OCI-LY7 (cell line): ENCODE measurements at regions not wholly inside any gene's neighbourhood (a gene's known extent, or its start where the extent isn't known, plus 50 kb on each side); places are given as distances from the start of the nearest gene placed in this dataset.

Source experiments
- BruUV-seq: library from RNA; stranded (reverse); fragments of 400-500 nt; replicated peaks from 2 replicates; lab custom pipeline; 2021; lab: Mats Ljungman, UMichigan
- CTCF ChIA-PET: fragments of 300-600 bp; sonication (Branson Sonifier 250); formaldehyde crosslinking; loops from one replicate; lab custom pipeline; 2022; ENCODE audit warnings: antibody characterized with exemption; ENCODE audit not compliant: unreplicated experiment; lab: Charles Lee
- POLR2A ChIA-PET: fragments of 300-600 bp; sonication (Branson Sonifier 250); formaldehyde crosslinking; loops from one replicate; lab custom pipeline; 2022; ENCODE audit warnings: antibody characterized with exemption; lab: Charles Lee
- DNase-seq: peaks from one replicate; pipeline ENCODE4 v3.0.0-alpha.2; 2015; ENCODE audit warnings: low spot score
- H2AFZ ChIP-seq: fragments of 200-600 bp; sonication (generic), shearing (Covaris generic); 2 replicates; pipeline ENCODE4 v1.6.1; 2014; ENCODE audit warnings: mild to moderate bottlenecking, antibody characterized with exemption, low read length, moderate library complexity
- H3K27ac ChIP-seq: fragments of 200-600 bp; sonication (generic); 2 replicates; pipeline ENCODE4 v1.5.1; 2014; ENCODE audit warnings: mixed run types, low read depth, mild to moderate bottlenecking, moderate library complexity, low read length, inconsistent platforms; ENCODE audit not compliant: poor library complexity, severe bottlenecking
- H3K36me3 ChIP-seq: fragments of 200-600 bp; sonication (generic); 2 replicates; pipeline ENCODE4 v1.6.1; 2014; ENCODE audit warnings: mild to moderate bottlenecking, antibody characterized with exemption, low read length, moderate library complexity, mixed read lengths; ENCODE audit not compliant: insufficient read depth
- H3K4me1 ChIP-seq: fragments of 200-600 bp; sonication (generic); 2 replicates; pipeline ENCODE4 v1.5.1; 2014; ENCODE audit warnings: mild to moderate bottlenecking, low read length; ENCODE audit not compliant: insufficient read depth, poor library complexity, severe bottlenecking
- H3K4me2 ChIP-seq: fragments of 200-600 bp; sonication (generic); 2 replicates; pipeline ENCODE4 v1.6.1; 2014; ENCODE audit warnings: mild to moderate bottlenecking, low read length
- H3K4me3 ChIP-seq: fragments of 200-600 bp; sonication (generic); 2 replicates; pipeline ENCODE4 v1.5.1; 2014; ENCODE audit warnings: mild to moderate bottlenecking, low read depth, low read length; ENCODE audit not compliant: poor library complexity, severe bottlenecking
- H3K79me2 ChIP-seq: fragments of 200-600 bp; sonication (generic); 2 replicates; pipeline ENCODE4 v1.6.1; 2016; ENCODE audit warnings: low read depth, mild to moderate bottlenecking, low read length, moderate library complexity, mixed read lengths; ENCODE audit not compliant: insufficient read depth
- H3K9me2 ChIP-seq: fragments of 200-600 bp; sonication (generic); 2 replicates; pipeline ENCODE4 v1.6.1; 2016; ENCODE audit warnings: mild to moderate bottlenecking, low read length, mixed read lengths; ENCODE audit not compliant: insufficient read depth
- H3K9me3 ChIP-seq: fragments of 200-600 bp; sonication (generic); 2 replicates; pipeline ENCODE4 v1.6.1; 2014; ENCODE audit warnings: mild to moderate bottlenecking, mixed run types, low read length, mixed read lengths
- H4K20me1 ChIP-seq: fragments of 200-600 bp; sonication (generic); 2 replicates; pipeline ENCODE4 v1.6.1; 2014; ENCODE audit warnings: mild to moderate bottlenecking, antibody characterized with exemption, low read length, moderate library complexity, mixed read lengths; ENCODE audit not compliant: insufficient read depth
- EZH2phosphoT487 ChIP-seq: fragments of 200-600 bp; sonication (generic); IDR thresholded peaks from 2 replicates; pipeline ENCODE4 v1.6.1; 2018; ENCODE audit warnings: low read depth, borderline replicate concordance, mild to moderate bottlenecking, mixed run types, antibody characterized with exemption, low read length, moderate library complexity, mixed read lengths
- intact Hi-C: fragments of 100-400 bp; cut with micrococcal nuclease; formaldehyde crosslinking; loops from one replicate; pipeline ENCODE4 v1.10.0; 2022; ENCODE audit not compliant: unreplicated experiment
- TF ChIP-seq, protein P1 (sequence below): fragments of 200-600 bp; sonication (generic); conservative IDR thresholded peaks from 2 replicates; pipeline ENCODE4 v1.5.1; 2014; ENCODE audit warnings: mild to moderate bottlenecking, antibody characterized with exemption, low read length, moderate library complexity, mixed read lengths

DNA sequence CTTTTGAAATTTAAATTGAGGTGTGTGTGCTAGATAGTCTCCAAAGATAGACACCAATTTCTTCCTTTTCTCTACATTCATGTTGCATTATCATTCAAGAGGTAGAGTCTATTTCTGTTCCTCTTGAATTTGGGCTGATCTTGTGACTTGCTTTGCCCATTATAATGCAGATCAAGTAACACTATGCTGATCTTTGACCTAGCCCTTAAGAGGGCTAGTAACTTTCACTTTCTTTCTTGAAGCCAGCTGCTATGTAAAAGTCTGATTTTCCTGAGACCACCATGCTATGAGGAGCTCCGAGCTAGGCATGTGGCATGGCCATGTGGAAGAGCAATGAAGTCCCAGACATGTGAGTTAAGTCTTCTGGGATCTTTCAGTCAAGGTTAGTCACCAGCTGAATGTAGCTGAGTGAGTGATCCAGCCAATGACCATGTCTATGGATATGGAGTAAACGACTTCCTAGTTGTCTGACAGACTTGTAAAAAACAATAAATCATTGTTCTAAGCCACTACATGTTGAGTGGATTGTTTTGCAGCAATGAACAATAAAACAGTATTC is 189.4 kb upstream of the CWC22 start:
- no peak overlapping the region for H3K4me2 ChIP-seq

DNA sequence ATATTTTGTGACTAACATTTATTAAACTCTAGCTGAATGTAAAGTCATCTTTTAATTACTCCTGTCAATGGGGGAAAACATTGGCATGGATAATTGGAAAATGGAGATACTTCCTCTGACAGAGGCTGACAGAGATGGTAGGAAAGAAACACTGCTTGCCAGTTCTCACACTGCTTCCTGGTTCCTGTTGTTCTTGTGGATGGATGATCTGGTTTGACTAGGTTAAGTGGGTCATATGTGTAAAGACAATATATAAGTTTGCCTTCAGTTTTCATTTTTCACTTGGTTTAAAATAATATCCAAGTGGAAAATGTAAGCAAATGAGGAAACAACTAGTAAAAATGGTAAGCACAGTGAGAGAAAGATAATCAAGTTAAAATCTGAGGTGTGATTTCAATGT is 188.8 kb upstream of the CWC22 start:
- no peak for DNase-seq
- Histone ChIP-seq H4K20me1 (no peaks in the 10 kb centered on the region), H3K27ac (no peak overlapping the region), H3K36me3 (no peaks in the 10 kb centered on the region), H3K4me1 (no peaks in the 10 kb centered on the region), H3K9me2 (no peaks in the 10 kb centered on the region), H3K4me2 (no peak overlapping the region), H3K4me3 (no peak overlapping the region), H3K9me3 (no peaks in the 10 kb centered on the region), H2AFZ (no peak overlapping the region), H3K79me2 (no peaks in the 10 kb centered on the region)
- BruUV-seq = no TSS peak
- POLR2A ChIA-PET = interaction anchor here (0.7 kb wide), 1 partner anchor 15 kb away, joined by 3 read pairs; no protein-coding TSS in a partner anchor
- TF ChIP-seq EZH2phosphoT487 = no peak
- TF ChIP-seq, protein P1, sequence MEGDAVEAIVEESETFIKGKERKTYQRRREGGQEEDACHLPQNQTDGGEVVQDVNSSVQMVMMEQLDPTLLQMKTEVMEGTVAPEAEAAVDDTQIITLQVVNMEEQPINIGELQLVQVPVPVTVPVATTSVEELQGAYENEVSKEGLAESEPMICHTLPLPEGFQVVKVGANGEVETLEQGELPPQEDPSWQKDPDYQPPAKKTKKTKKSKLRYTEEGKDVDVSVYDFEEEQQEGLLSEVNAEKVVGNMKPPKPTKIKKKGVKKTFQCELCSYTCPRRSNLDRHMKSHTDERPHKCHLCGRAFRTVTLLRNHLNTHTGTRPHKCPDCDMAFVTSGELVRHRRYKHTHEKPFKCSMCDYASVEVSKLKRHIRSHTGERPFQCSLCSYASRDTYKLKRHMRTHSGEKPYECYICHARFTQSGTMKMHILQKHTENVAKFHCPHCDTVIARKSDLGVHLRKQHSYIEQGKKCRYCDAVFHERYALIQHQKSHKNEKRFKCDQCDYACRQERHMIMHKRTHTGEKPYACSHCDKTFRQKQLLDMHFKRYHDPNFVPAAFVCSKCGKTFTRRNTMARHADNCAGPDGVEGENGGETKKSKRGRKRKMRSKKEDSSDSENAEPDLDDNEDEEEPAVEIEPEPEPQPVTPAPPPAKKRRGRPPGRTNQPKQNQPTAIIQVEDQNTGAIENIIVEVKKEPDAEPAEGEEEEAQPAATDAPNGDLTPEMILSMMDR = no peak
- intact Hi-C loops = no loop called here
- CTCF ChIA-PET = no interaction called here

More for the DNA sequence above, 189.4 kb upstream of the CWC22 start:
- intact Hi-C loops = no loop called here
- ChIA-PET POLR2A (no interaction called here), CTCF (no interaction called here)
- TF ChIP-seq, protein P1 = no peak
- TF ChIP-seq EZH2phosphoT487 = no peak
- H3K27ac ChIP-seq = no peak overlapping the region
- DNase-seq = no peak
- no peaks in the 10 kb centered on the region for H3K36me3 ChIP-seq
- no peaks in the 10 kb centered on the region for H3K4me1 ChIP-seq
- H4K20me1 ChIP-seq = no peaks in the 10 kb centered on the region
- no peaks in the 10 kb centered on the region for H3K79me2 ChIP-seq
- no peaks in the 10 kb centered on the region for H3K9me3 ChIP-seq
- BruUV-seq = no TSS peak
- H3K9me2 ChIP-seq = no peaks in the 10 kb centered on the region
- H3K4me3 ChIP-seq = no peak overlapping the region
- no peak overlapping the region for H2AFZ ChIP-seq

DNA sequence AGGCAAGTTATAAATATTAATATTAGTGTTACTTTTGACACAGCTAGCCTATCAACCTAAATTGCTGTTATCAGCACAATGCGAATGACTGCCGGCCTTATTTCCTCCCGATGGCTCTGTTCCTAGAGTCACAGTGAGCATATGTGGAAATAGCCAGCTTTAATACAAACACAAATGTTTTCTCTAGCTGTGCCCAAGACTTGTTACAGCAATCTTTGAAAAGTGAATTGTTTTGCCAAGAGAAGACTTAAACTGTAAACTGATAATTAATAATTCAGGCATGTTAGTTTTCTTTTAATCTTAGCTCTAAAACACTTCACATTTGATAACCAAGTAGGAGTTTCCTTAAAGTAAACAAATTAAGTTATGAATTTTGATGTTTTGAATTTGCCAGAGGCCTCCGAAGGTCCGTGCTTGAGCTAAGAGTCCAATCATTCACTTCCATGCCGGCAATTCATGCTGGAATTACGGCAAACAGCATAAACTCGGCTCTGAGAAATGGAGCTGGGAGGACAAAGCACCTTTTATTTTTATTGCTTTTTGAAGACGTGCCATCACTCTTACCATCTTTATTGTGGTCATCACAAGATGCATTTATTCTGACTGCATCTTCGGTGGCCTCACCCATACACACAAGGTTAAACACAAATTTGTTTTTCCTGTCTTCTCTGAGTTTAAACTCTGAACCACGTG is 184.5 kb upstream of the CWC22 start:
- no peak overlapping the region for H3K4me2 ChIP-seq
- no peak for DNase-seq
- no peak overlapping the region for H2AFZ ChIP-seq
- intact Hi-C loops = no loop called here
- H4K20me1 ChIP-seq = no peaks in the 10 kb centered on the region
- no peaks in the 10 kb centered on the region for H3K79me2 ChIP-seq
- H3K27ac ChIP-seq = no peak overlapping the region
- no peaks in the 10 kb centered on the region for H3K9me3 ChIP-seq
- no peaks in the 10 kb centered on the region for H3K9me2 ChIP-seq
- CTCF ChIA-PET = no interaction called here
- H3K4me1 ChIP-seq = no peaks in the 10 kb centered on the region
- TF ChIP-seq, protein P1 = no peak
- TF ChIP-seq EZH2phosphoT487 = no peak
- no peaks in the 10 kb centered on the region for H3K36me3 ChIP-seq
- no TSS peak for BruUV-seq
- H3K4me3 ChIP-seq = no peak overlapping the region
- POLR2A ChIA-PET = no interaction called here
